SKM-1 (cell line): ENCODE measurements at regions not wholly inside any gene's neighbourhood (a gene's known extent, or its start where the extent isn't known, plus 50 kb on each side); places are given as distances from the start of the nearest gene placed in this dataset.
A peak's percentile ranks its signal among the peaks of the same experiment; 100 is the strongest.

Source experiments
- DNase-seq: peaks from one replicate; lab custom pipeline; 2025; ENCODE audit not compliant: unreplicated experiment; lab: John Stamatoyannopoulos, UW

- DNase-seq: no peak
These were observed 252.1 kb downstream of the CYP26B1 start for GRCh38 chr2:71895320-71896161.

DNA sequence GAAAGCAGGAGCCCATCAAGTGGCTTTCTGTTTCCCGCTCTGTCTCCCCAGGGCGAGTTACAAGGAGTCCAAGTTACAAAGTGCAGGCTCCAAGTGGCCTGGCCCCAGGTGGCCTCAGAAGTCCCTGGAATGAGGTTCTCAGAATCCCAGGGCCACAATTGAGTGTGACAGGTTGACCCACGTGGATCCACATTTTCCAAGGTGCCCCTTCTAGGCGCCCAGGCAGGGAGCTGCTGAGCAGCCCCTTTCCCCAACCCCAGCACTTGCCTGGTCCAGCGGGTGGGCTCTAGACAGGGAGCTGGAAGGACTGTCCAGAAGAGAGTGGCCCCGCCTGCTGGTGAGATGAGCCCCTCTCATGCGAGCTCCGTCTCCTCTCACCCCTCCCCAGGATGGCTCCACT is 253.4 kb downstream of the CYP26B1 start:
- no peak for DNase-seq

DNA sequence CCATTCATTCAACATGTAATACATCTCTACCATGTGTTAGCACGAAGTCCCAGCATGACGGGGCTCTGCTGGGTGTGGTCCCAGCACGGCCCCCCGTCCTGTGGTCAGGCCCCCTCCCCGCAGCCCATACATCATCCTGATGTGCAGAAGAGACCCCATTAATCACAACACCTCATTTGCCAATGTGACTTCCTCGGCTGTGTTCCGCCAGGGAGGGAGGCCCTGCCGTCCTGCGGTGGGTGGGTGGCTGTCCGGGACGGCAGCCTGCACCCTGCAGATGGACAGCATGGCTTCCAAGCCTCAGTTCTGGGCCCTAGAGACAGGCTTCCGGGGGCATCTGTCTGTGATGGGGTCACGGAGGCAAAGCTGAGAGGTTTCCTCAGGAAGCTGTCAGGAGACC is 254.0 kb downstream of the CYP26B1 start:
- DNase-seq: no peak

GRCh38 chr2:71892896-71893295 is 254.8 kb downstream of the CYP26B1 start:
- no peak for DNase-seq

DNA sequence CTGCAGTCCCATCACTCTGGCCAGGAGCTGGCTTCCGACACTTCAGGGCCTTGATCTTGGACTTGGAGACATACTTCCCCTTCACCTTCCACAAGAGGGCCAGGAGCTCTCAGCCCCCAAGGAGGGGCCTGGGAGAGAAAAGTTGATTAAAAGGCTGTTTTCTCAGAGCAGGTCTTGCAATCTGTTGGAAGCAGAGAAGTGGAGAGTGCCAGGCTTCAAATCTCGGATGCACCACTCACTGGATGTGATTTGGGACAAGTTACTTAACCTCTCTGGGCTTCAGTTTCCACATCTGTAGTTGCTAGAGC is 255.3 kb downstream of the CYP26B1 start:
- no peak for DNase-seq

DNA sequence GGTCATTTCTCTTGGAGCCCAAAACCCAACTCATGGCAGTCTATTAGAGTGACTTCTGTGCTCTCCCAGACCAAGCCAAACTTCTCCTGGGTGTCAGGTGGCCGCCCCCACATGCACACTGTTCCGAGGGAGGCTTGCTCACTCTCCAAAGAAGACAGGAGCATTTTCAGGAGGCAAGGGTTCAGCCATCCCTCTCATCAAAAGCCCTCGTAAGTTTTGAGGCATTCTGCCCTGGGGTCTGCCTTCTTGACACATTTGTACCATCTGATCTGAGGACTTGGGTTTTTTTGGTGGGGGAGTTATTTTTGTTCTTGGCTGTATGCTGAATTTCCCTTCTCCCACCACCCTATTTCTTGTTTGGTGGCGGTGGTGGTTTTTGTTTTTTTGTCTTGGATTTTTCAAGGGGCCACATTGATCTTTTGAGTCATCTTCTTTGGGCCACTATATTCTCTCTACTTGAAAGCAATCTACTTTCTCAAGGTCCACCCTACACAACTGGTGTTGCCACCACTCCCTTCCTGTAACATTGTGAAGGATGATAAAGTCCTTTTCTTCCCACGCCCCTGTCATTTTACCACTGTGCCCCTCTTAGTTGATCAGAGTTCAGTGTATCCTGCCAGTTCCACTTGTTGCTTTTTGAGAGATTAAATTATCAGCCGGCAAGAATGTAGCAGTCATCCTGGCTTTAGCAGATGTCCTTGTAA is 255.8 kb downstream of the CYP26B1 start:
- no peak for DNase-seq

- no peak for DNase-seq
These were observed 256.5 kb downstream of the CYP26B1 start for GRCh38 chr2:71891155-71891554.

GRCh38 chr2:71889759-71890684 is 257.6 kb downstream of the CYP26B1 start:
- DNase-seq: no peak

DNA sequence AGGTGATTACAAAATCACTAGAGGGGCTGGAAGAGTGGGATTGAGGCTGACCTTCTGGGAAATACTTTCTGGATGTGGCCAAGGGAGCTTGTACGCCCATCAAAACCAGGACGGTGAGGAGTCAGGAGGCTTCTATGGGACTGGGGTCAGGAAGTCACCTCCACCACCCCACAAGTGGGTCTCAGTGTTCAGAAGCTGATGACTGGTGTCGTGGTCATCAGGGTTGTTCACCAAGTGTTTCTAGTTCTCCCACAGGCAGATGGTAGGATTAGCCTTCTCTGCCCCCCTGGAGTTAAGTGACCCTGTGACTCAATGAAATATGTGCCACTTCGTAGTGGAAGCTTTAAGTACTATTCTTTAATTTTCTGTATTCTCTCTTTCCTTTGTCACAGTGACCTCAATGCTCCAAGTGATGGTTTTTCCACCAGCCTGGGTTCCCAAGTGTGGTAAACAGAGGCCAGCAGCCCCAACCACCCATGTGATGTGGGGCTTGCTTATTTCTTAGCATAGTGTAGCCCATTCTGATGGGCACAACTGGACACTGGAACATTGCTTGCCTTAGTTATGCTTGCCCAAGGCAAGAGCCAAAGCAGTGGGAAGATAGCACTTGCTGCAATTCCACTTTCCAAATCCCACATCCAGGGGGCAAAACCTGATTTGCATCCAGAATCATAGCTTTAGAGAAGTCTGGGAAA is 258.8 kb downstream of the CYP26B1 start:
- no peak for DNase-seq

- DNase-seq: no peak
These were observed 260.5 kb downstream of the CYP26B1 start for GRCh38 chr2:71887196-71887595.

- no peak for DNase-seq
These were observed 261.4 kb downstream of the CYP26B1 start for GRCh38 chr2:71886241-71886640.

DNA sequence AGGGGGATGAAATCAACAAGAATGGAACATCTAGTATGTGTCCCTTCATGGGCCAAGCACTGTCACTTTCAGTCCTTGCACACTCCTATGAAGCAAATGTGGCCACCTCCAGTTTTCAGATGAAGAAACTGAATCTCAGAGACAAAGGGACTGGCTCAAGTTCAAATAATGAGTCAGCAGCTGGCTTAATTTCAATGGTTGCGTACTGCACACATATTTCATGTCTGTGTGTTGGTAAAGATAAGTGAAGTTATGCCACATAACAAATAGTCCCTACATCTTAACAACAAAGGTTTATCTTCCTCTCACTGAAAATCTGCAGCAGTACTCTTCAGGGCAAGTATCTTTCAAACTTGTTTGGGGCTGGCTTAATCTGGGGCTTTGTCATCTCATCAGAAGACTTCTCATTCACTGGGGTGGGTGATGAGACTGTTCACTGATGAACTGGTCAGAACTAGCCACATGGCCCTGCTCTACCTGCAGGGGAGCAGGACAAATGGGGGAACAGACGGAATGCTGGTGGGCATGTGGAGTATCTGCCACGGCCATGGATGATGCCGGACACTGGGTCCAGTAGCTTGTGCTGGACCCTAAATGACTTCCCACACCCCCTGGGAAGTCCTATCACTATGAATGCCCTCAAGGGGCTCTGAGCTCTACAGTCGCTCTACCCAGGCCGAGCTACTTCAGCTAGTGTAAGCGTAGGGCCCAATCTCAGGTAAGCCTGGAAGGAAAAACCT is 263.2 kb downstream of the CYP26B1 start:
- DNase-seq: no peak

DNA sequence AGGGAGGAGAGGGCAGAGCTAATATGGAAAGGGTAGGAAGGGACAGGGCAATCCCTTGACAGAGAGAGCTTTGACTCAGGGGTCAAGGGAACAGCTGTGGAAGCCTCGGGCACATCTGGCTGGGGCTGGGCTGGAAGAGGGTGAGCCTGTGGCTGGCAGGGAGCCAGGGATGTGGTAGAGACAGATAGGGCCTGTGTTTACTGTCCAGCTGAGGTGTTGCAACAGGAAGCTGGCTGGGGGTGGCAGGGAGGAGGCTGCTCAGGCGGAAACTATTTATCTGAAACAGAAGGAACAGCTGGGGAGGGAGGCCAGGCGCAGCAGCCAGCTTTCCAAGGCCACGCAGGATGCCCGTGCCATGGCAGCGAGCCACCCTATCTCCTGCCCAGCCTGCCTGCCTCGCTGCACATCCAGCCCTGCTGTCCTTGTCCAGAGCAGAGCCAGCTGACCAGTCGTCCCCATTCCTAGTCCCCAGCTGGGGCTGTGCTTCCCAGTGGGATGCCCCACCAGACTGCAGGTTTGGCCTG is 264.7 kb downstream of the CYP26B1 start:
- DNase-seq: peak; percentile 86

DNA sequence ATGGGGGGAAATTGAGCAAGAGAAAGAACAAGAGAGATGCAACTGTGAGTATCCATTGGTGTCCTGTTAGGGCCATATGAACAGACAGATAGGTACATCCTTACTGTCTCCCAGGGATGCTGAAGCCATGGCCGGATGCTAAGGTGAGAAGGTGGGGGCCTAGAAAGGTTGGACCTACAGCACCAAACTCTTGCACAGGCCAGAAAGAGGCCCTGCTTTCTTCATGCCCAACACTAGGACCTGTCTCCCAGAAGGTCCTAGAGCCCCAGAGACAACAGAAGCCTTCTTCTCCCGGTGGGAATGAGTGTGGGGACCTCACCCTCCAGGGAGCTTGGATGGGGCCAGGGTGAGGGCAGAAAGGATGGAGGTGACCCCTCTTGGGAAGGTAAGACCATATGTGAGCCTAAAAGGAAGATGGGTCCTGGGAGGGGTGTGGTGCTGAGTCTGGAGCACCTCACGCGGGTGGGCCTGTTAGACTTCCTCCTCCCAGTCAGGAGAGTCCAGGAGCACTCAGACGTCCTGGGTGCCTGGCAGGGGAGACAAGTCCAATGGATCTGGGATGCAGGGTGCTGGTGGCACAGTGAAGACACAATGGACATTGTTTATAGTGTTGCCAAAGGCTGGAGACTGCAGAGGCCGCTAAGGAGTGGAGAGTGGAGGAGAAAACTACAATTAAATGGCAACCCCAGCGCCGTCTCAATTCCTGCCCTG is 265.3 kb downstream of the CYP26B1 start:
- DNase-seq: no peak

DNA sequence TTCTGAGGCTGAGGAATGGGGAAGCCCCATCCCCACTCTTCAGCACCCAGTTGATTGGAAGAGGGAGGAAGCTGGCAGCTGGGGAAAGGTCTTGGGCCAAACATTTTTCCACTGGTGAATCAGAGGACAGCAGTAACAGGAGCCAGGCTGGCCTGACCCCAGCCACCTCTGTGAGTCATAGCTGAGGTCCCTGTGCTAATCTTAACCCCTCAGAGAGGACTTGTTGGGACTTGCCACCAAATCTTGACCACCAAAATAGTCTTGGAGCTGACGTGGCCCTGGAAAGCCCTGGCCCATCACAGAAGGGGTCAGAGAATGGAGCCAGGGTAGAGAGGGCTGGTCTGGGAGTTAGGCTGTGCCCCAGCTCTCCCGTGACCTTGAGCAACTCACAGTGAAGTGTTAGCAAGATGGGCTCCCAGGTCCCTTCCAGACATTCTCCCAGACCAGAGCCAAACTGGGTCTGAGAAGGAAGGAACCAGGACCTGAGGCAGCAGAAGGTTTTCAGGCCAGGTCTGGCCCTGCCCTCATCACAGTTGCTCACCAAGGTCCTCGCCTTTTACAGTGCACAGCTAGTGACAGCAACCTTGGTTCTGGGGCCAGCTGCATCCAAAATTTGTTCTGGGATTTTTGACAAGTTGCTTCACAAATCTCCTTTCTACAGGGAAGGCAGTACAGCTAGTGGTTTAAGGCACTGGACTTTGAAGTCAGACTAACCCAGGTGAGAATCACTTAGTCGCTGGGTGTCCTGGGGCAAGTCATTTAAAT is 266.6 kb downstream of the CYP26B1 start:
- DNase-seq: no peak

- no peak for DNase-seq
These were observed 267.4 kb downstream of the CYP26B1 start for GRCh38 chr2:71880287-71880686.

DNA sequence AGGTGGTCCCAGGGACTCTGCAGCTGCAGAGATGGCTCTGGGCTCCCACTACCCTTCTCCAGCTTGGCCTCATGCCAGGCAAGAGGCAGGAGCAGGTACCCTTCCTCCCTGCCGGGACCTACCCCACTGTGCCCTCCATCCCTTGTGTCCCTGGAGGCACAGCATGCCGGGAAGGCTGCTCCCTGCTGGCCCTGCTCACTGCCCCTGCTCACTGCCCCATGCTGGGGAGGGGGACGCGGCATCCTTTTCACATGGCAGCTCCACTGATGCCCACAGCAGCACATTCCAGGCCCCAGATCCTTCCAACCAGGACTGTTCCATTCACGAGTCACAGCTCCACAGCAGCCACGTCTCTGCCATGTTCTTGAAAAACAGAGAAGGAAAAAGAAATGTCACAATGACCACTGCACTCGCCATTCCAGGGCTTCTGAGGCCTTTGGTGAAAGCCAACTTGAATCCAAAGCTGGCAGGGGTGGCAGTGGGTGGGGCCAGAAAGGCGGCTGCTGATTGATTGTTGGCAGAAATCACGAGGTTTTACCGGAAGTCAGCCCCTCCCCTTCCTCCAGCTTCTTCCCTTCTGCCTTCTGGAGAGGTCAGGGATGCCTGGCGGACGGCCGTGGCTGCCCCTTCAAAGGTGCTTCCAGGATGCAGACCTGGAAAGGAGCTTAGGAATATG is 268.0 kb downstream of the CYP26B1 start:
- DNase-seq: no peak
